DOHH2 (cell line): ENCODE measurements at regions not wholly inside any gene's neighbourhood (a gene's known extent, or its start where the extent isn't known, plus 50 kb on each side); places are given as distances from the start of the nearest gene placed in this dataset.

Source experiments
- EZH2phosphoT487 ChIP-seq: fragments of 200-600 bp; sonication (generic); IDR thresholded peaks from 2 replicates; pipeline ENCODE4 v1.6.1; 2017; ENCODE audit warnings: borderline replicate concordance, mild to moderate bottlenecking, antibody characterized with exemption, low read length, moderate library complexity, mixed read lengths
- TF ChIP-seq, protein P1 (sequence below): fragments of 200-600 bp; sonication (generic); IDR thresholded peaks from one replicate; pipeline ENCODE4 v1.5.1; 2014; ENCODE audit warnings: antibody characterized with exemption, mild to moderate bottlenecking, low read depth, low read length; ENCODE audit not compliant: poor library complexity, severe bottlenecking

DNA sequence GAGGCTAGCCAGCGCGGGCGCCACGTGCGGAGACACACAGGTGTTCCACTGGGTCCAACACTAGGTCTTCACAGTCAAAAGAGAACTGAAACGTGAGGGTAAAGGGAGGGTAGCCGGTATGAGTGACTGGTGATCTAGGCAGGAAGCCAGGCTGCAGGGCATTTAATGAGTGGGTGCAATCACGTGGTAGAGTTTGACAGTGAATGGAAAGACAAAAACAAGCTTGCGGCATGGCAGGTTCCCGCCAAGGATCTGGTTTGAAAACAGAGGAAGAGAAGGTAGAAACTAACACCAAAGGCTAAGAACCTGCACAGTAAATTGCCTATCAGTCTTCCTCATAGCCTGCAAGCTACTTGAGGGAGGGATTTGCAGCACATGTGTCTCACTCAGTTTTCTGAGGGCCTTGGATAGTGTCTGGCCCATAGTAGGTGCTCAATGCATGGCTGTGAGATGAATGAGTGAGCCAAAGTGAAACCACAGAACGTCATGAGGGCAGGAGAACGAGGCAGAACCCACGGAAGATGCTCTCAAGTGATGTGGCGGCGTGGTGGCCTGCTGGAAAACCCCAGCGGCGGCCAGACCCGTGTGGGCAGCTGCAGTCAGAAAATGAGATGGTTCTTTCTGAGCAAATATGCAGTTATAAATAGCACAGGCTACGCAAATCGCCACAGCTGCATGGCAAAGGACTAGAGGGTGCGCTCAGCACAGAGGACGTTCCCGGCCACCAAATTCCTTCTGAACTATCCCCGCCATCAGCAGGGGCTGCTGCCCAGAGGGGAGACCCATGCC, 183.6 kb upstream of the NFE2L3 start:
- TF ChIP-seq, protein P1, sequence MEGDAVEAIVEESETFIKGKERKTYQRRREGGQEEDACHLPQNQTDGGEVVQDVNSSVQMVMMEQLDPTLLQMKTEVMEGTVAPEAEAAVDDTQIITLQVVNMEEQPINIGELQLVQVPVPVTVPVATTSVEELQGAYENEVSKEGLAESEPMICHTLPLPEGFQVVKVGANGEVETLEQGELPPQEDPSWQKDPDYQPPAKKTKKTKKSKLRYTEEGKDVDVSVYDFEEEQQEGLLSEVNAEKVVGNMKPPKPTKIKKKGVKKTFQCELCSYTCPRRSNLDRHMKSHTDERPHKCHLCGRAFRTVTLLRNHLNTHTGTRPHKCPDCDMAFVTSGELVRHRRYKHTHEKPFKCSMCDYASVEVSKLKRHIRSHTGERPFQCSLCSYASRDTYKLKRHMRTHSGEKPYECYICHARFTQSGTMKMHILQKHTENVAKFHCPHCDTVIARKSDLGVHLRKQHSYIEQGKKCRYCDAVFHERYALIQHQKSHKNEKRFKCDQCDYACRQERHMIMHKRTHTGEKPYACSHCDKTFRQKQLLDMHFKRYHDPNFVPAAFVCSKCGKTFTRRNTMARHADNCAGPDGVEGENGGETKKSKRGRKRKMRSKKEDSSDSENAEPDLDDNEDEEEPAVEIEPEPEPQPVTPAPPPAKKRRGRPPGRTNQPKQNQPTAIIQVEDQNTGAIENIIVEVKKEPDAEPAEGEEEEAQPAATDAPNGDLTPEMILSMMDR: no peak
- TF ChIP-seq EZH2phosphoT487: no peak; the same call in 1 of the 2 replicates
